Gastroesophageal sphincter (tissue), 4 donors: ENCODE measurements at regions not wholly inside any gene's neighbourhood (a gene's known extent, or its start where the extent isn't known, plus 50 kb on each side); places are given as distances from the start of the nearest gene placed in this dataset.

Experiments
- ATAC-seq: fragments of 150-250 bp; one replicate; pipeline ENCODE4 v1.9.1; 2016; ENCODE audit warnings: mild to moderate bottlenecking, moderate library complexity
- H3K27ac ChIP-seq, 4 donors: fragments of 200-600 bp; sonication (generic) in 3 of 4; 1 replicate in 3 of 4; 2 replicates in 1 of 4; pipeline ENCODE4 v1.5.1; 2016 to 2019
- H3K27me3 ChIP-seq: fragments of 200-600 bp; sonication (generic); one replicate; pipeline ENCODE4 v1.5.1; 2019
- H3K36me3 ChIP-seq, 2 donors: fragments of 200-600 bp; sonication (generic); one replicate each; pipeline ENCODE4 v1.5.1; 2019; ENCODE audit warnings: control low read depth in 1 of 2
- H3K4me1 ChIP-seq, 3 donors: fragments of 200-600 bp; sonication (generic); 1 replicate in 2 of 3; 2 replicates in 1 of 3; pipeline ENCODE4 v1.5.1; 2016 to 2019; ENCODE audit warnings: control low read depth in 2 of 3
- H3K4me3 ChIP-seq, 2 donors: fragments of 200-600 bp; sonication (generic); one replicate each; pipeline ENCODE4 v1.5.1; 2019; ENCODE audit warnings: mild to moderate bottlenecking in 1 of 2, moderate library complexity in 1 of 2
- H3K9me3 ChIP-seq, 3 donors: fragments of 200-600 bp; sonication (generic); one replicate each; pipeline ENCODE4 v1.5.1; 2017 to 2019; ENCODE audit warnings: control low read depth in 2 of 3
- EP300 ChIP-seq: sonication (generic); formaldehyde crosslinking; IDR thresholded peaks from one replicate; pipeline ENCODE4 v1.6.1; 2017; ENCODE audit warnings: antibody characterized with exemption, mild to moderate bottlenecking
- POLR2A ChIP-seq, 2 donors: fragments of 450-650 bp; IDR thresholded peaks; one replicate each; pipeline ENCODE4 v1.6.1; 2017; ENCODE audit warnings: antibody characterized with exemption in 2 of 2, mild to moderate bottlenecking in 2 of 2, moderate library complexity in 1 of 2
- POLR2AphosphoS5 ChIP-seq: sonication (generic); formaldehyde crosslinking; IDR thresholded peaks from one replicate; pipeline ENCODE4 v1.6.1; 2017; ENCODE audit warnings: antibody characterized with exemption
- WGBS, 2 donors: methylation state at CpG; one replicate each; pipeline ENCODE4 v1.1.5; 2018; ENCODE audit warnings: low coverage in 1 of 2; 5-methylcytosine and 5-hydroxymethylcytosine counted together
- TF ChIP-seq, protein P1 (sequence below), 4 experiments: fragments of 200-600 bp in 2 of 4; fragments of 450-650 bp in 2 of 4; sonication (generic) in 1 of 4; IDR thresholded peaks; one replicate each; pipeline ENCODE4 v1.5.1; 2017 to 2019; ENCODE audit warnings: antibody characterized with exemption in 4 of 4, mild to moderate bottlenecking in 2 of 4, moderate library complexity in 2 of 4

DNA sequence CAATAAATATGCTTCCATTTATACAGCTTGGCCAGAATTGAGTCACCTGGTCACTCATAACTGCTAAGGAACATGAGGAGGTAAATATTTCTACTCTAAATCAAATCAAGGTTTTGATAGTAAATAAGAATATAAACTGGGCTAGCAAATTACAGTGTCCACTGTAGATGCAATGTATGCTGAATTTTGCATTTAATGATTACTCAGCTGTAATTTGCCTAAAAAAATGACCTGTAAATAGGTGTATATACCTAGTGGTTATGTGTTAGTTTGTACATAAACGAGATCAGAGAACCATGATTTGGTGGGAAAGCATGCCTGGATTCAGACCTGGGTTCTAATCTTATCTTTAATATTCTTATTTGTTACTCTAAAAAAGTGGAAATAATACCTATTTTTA, 76.6 kb upstream of the CNTN1 start:
- no peaks in the 10 kb centered on the region for H3K36me3 ChIP-seq
- no peaks in the 10 kb centered on the region for H3K9me3 ChIP-seq
- H3K4me1 ChIP-seq, result peaks cover 0 to 5% (median 0%) of the 10 kb centered on the region in 3 donors
- 82 to 87% methylated on average over 1 of the region's 1 CpG for WGBS, 2 donors
- TF ChIP-seq POLR2A (IDR thresholded peaks at IDR 0.05) (no peak), EP300 (no peak), POLR2AphosphoS5 (no peak)
- TF ChIP-seq, protein P1, sequence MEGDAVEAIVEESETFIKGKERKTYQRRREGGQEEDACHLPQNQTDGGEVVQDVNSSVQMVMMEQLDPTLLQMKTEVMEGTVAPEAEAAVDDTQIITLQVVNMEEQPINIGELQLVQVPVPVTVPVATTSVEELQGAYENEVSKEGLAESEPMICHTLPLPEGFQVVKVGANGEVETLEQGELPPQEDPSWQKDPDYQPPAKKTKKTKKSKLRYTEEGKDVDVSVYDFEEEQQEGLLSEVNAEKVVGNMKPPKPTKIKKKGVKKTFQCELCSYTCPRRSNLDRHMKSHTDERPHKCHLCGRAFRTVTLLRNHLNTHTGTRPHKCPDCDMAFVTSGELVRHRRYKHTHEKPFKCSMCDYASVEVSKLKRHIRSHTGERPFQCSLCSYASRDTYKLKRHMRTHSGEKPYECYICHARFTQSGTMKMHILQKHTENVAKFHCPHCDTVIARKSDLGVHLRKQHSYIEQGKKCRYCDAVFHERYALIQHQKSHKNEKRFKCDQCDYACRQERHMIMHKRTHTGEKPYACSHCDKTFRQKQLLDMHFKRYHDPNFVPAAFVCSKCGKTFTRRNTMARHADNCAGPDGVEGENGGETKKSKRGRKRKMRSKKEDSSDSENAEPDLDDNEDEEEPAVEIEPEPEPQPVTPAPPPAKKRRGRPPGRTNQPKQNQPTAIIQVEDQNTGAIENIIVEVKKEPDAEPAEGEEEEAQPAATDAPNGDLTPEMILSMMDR (IDR thresholded peaks at IDR 0.05), result no peak
- no peak overlapping the region for H3K27ac ChIP-seq
- no peaks in the 10 kb centered on the region for H3K27me3 ChIP-seq
- no peak overlapping the region for H3K4me3 ChIP-seq
- ATAC-seq, result no peak

DNA sequence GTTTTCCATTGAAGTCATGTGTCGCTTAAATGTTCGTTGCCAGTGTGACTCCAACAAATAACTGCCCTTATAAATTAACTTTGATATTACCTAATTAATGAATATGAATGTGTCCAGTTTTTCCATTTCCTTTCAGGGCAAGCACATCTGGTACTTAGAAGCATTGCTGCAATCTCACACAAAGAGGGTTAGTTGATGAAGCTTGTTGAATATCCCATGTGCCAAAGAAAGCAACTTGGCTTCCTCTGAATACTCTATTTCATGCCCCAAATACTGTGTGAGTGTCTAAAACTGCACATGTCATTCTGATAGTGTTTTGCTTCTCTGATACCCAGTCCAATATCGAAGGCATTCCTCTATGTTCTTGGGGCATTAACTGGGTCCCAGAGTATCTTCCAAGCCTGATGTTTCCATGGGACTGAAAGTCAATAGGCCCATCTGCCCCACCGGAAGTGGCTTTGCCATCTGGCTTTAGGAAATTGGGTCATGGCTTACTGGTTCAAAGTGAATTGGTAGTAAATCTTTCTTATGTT, 75.8 kb upstream of the CNTN1 start:
- H3K27ac ChIP-seq, result no peak overlapping the region
- no peaks in the 10 kb centered on the region for H3K9me3 ChIP-seq
- no peak for ATAC-seq
- TF ChIP-seq POLR2A (IDR thresholded peaks at IDR 0.05), result no peak
- TF ChIP-seq POLR2AphosphoS5, result no peak
- TF ChIP-seq, protein P1 (IDR thresholded peaks at IDR 0.05), result no peak
- TF ChIP-seq EP300, result no peak
- H3K4me1 ChIP-seq, result peaks cover 0 to 5% (median 0%) of the 10 kb centered on the region in 3 donors
- H3K36me3 ChIP-seq, result no peaks in the 10 kb centered on the region
- WGBS, 2 donors, result 43 to 51% methylated on average over 4 of the region's 4 CpGs
- H3K4me3 ChIP-seq, result no peak overlapping the region
- H3K27me3 ChIP-seq, result no peaks in the 10 kb centered on the region

DNA sequence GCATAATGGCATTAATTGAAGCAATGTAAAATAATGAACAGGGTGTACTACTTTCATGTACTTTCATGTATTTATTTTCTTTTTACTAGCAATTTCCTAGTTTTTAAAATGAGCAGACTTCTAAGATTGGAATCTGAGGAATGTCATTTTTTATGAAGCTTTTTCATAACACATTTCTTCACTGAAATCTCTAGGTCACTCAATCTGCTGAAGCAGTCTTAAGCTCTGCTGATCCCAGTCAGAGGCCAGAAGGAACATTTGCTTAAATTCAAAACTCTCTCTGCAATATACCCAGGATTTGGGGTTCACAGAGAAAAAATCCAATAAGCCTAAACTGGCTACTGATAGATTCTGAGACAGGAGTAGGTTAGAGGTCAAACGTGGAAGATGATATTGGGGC, 73.6 kb upstream of the CNTN1 start:
- Histone ChIP-seq H3K27me3 (no peaks in the 10 kb centered on the region), H3K4me3 (no peak overlapping the region), H3K27ac (no peak overlapping the region), H3K9me3 (no peaks in the 10 kb centered on the region), H3K4me1 (peaks cover 0 to 5% (median 0%) of the 10 kb centered on the region in 3 donors), H3K36me3 (no peaks in the 10 kb centered on the region)
- no peak for ATAC-seq
- TF ChIP-seq, protein P1 (IDR thresholded peaks at IDR 0.05), result no peak
- no peak for TF ChIP-seq EP300
- TF ChIP-seq POLR2A (IDR thresholded peaks at IDR 0.05), result no peak
- no peak for TF ChIP-seq POLR2AphosphoS5
- WGBS, 2 donors, result 71 to 78% methylated on average over 1 of the region's 1 CpG

DNA sequence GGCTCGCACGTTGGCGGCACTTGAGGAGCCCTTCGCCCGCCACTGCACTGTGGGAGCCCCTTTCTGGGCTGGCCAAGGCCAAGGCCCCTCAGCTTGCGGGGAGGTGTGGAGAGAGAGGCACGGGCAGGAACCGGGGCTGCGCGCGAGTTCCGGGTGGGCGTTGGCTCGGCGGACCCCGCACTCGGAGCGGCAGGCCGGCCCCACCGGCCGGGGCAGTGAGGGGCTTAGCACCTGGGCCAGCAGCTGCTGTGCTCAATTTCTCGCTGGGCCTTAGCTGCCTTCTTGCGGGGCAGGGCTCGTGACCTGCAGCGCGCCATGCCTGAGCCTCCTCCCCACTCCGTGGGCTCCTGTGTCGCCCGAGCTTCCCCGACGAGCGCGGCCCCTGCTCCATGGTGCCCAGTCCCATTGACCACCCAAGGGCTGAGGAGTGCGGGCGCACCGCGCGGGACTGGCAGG, 71.6 kb upstream of the CNTN1 start:
- no CpG with 5 or more reads among the region's 38 CpGs for WGBS, 2 donors
- Histone ChIP-seq H3K4me3 (no peak overlapping the region), H3K9me3 (no peaks in the 10 kb centered on the region), H3K27ac (no peak overlapping the region), H3K36me3 (no peaks in the 10 kb centered on the region), H3K4me1 (peaks cover 0 to 5% (median 0%) of the 10 kb centered on the region in 3 donors), H3K27me3 (no peaks in the 10 kb centered on the region)
- TF ChIP-seq POLR2A (IDR thresholded peaks at IDR 0.05), result no peak
- TF ChIP-seq, protein P1 (IDR thresholded peaks at IDR 0.05), result no peak
- no peak for TF ChIP-seq EP300
- TF ChIP-seq POLR2AphosphoS5, result no peak
- no peak for ATAC-seq

- H3K27me3 ChIP-seq, result no peaks in the 10 kb centered on the region
- no peak overlapping the region for H3K27ac ChIP-seq
- H3K9me3 ChIP-seq, result no peaks in the 10 kb centered on the region
- peak; percentile 46 for ATAC-seq
- peaks cover 0 to 5% (median 0%) of the 10 kb centered on the region in 3 donors for H3K4me1 ChIP-seq
- H3K4me3 ChIP-seq, result no peak overlapping the region
- WGBS, 2 donors, result 54 to 63% methylated on average over 3 of the region's 3 CpGs
- TF ChIP-seq, protein P1 (IDR thresholded peaks at IDR 0.05), result peak; percentile 77 to 79 (median 78)
- TF ChIP-seq POLR2AphosphoS5, result no peak
- no peaks in the 10 kb centered on the region for H3K36me3 ChIP-seq
These were observed 69.9 kb upstream of the CNTN1 start for GRCh38 chr12:40622246-40622838.
